ENCODE measurements at regions not wholly inside any gene's neighbourhood (a gene's known extent, or its start where the extent isn't known, plus 50 kb on each side); places are given as distances from the start of the nearest gene placed in this dataset.

DNA sequence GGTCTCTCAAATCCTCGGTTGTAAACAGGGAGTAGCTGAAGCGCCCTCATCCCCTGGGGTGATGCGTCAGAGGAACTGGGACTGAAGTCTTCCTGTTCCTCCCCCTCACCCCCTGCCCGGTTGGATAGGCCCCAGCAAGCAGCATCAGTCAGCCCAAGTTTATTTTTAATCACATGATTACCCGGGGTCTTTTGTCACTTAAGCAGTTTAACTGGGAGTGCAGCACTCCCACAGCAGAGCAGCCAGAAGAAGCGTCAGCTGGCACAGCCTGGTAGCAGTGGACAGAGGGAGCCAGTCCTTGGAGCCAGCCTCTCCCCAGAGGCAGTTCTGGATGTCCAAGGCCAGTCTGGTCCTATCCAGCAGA, 342.1 kb downstream of the CTTN start:
- Histone ChIP-seq H3K4me3 (no peak overlapping the region), H3K4me2 (no peak overlapping the region), H3K9me2 (ENCODE audit: insufficient read depth) (peaks cover 10% of the 10 kb centered on the region), H3K79me2 (replicated peaks; ENCODE audit: insufficient read depth) (no peaks in the 10 kb centered on the region; the same call in 1 of the 2 replicates), H2AFZ (no peak overlapping the region), H4K20me1 (replicated peaks; ENCODE audit: insufficient read depth) (no peaks in the 10 kb centered on the region), H3K27me3 (ENCODE audit: insufficient read depth) (no peaks in the 10 kb centered on the region), H3K4me1 (ENCODE audit: insufficient read depth) (peaks cover 18% of the 10 kb centered on the region; the same call in 1 of the 2 replicates), H3K27ac (ENCODE audit: low read depth) (no peak overlapping the region), H3F3A (replicated peaks; ENCODE audit: low read depth) (no peaks in the 10 kb centered on the region), H3K36me3 (ENCODE audit: insufficient read depth) (no peaks in the 10 kb centered on the region)
- H3K4me3 Mint-ChIP-seq, result no peak overlapping the region
- ATAC-seq, result no peak
- TF ChIP-seq CTCF (conservative IDR thresholded peaks at IDR 0.05; ENCODE audit: low read depth in 2 of 2) (no peak), POLR2AphosphoS5 (IDR thresholded peaks at IDR 0.05; ENCODE audit: low read depth) (no peak), JUNB (IDR thresholded peaks at IDR 0.05; ENCODE audit: unreplicated experiment) (no peak), EZH2phosphoT487 (IDR thresholded peaks at IDR 0.05; ENCODE audit: unreplicated experiment) (no peak), ZNF331 (CRISPR knock-in tag; IDR thresholded peaks at IDR 0.05; ENCODE audit: low read depth) (no peak), NANOG (IDR thresholded peaks at IDR 0.05; ENCODE audit: borderline replicate concordance) (no peak), EZH2 (IDR thresholded peaks at IDR 0.05; ENCODE audit: low read depth, unreplicated experiment) (no peak), ZNF462 (CRISPR knock-in tag; IDR thresholded peaks at IDR 0.05) (no peak), STAT1 (IDR thresholded peaks at IDR 0.05; ENCODE audit: unreplicated experiment) (no peak), CREB1 (CRISPR knock-in tag; IDR thresholded peaks at IDR 0.05; ENCODE audit: low read depth) (no peak), REST (IDR thresholded peaks at IDR 0.05; ENCODE audit: unreplicated experiment) (no peak), ETS1 (IDR thresholded peaks at IDR 0.05) (no peak), ZNF114 (CRISPR knock-in tag; IDR thresholded peaks at IDR 0.05) (no peak)
- DNase-seq (ENCODE audit: low spot score), result no peak
- H3K9me3 Mint-ChIP-seq, result no peaks in the 10 kb centered on the region; the same call in 2 of the 3 replicates
- H3K4me1 Mint-ChIP-seq, result peaks cover 41% of the 10 kb centered on the region
- H3K27me3 Mint-ChIP-seq (ENCODE audit: insufficient read depth, low read depth, poor library complexity), result peaks cover 17% of the 10 kb centered on the region
- no peak overlapping the region for H3K27ac Mint-ChIP-seq
- no peaks in the 10 kb centered on the region; the same call in 2 of the 3 replicates for H3K36me3 Mint-ChIP-seq (ENCODE audit: low read depth)

Measured in GM23338 (cell line).